GM19328 (cell line): ENCODE measurements at regions not wholly inside any gene's neighbourhood (a gene's known extent, or its start where the extent isn't known, plus 50 kb on each side); places are given as distances from the start of the nearest gene placed in this dataset.
A peak's percentile ranks its signal among the peaks of the same experiment; 100 is the strongest.
"Not testable (repeated sequence)": the region's sequence is repeated elsewhere in the genome, so short reads cannot be mapped to it uniquely, and the experiment has no call there.

Experiments
- ATAC-seq: cut with Tn5 transposase; IDR thresholded peaks from one replicate; pipeline ENCODE4 v1.9.1; 2021; ENCODE audit warnings: mild to moderate bottlenecking, moderate library complexity; ENCODE audit not compliant: unreplicated experiment

DNA sequence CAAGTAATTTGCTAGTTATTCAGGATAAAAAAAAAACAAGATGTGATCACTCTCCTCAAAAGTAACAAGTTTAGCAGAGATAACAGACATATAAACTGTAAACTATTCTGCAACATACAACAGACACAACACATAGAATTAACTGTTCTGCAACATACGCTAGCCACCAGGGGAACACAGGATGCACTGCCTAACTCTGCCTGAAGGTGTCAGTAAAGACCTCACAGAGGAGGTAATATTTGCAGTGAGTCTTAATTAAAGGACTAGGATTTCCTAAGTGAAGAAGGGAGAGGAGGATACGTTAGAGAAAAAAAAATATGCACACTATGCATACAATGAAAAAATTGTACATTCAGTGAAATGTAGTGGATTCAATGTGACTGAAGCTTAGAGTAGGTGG is 129.6 kb downstream of the NBPF8 start:
- ATAC-seq = peak; percentile 82

DNA sequence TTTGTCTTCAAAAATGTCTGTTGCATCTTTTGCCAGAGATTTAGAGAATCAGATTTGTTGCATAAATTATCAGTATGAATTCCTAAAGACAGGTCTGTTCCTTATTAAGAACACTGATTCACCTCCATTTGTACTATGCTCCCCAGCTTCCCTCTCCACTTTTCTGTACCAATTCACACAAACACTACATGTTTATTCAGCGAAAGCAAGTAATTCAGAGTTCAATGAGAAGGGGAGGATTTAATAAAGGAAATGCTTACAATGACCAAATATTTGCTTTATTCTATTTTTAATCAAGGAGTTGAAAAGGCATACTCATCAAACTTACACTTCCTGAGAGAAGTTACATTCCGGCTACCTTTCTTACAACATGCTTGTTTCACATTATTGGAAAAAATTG is 135.5 kb downstream of the NBPF8 start:
- ATAC-seq = not testable (repeated sequence)

- ATAC-seq = not testable (repeated sequence)
Observed at GRCh38 chr1:120552190-120552589, 137.4 kb downstream of the NBPF8 start.

DNA sequence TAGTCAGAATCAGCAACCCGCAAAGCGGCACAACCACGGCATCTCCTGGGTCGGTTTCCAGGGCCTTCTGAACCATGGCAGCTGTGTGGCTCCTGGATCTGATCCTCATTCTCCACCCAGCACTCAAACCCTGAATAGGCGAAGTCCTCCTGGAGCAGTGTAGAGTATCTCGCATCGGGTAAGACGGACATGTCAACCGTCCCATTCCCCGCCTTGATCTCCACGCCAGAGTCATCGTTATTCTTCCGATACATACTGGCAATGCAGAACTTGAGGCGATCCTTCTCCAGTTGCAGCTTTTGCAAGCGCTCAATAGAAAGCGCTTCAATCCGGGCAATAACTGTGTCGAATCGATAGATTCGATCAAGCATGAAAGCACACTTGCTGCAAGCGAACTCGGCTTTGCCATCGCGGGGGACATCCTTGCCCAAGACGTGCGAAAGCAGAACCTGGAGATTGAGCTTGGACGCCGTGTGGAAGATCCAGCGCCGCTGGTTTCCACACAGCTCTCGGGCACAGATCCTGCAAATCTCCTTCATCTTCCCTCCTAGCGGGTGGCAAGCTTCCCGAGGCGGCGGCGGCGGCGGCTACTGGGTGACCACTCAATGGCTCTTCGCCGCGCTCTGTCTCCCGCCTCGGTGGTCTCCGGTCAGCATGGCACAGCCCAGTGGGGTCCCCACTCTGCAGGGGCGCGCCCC is 142.9 kb downstream of the NBPF8 start:
- not testable (repeated sequence) for ATAC-seq

- ATAC-seq = peak; percentile 84
Observed at GRCh38 chr1:120558303-120559060, 143.6 kb downstream of the NBPF8 start.

DNA sequence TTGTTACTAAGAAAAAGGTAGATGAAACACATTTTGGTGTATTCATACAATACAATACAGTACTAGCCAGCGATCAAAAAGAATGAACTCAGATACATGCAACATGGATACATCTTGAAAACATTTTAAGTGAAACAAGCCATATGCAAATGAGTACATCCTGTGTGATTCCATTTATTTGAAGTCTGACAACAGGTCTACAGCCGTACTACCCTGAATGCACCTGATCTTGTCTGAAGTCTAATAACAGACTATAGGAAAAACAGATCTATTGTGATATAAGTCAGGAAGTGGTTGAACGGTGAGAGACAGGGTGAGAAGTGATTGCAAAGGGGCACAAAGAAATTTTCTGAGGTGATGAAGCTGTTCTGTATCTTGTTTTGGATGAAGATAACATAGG is 146.9 kb downstream of the NBPF8 start:
- not testable (repeated sequence) for ATAC-seq

GRCh38 chr1:120565396-120565795 is 150.6 kb downstream of the NBPF8 start:
- ATAC-seq = not testable (repeated sequence)

GRCh38 chr1:120567620-120568019 is 152.8 kb downstream of the NBPF8 start:
- ATAC-seq = not testable (repeated sequence)

DNA sequence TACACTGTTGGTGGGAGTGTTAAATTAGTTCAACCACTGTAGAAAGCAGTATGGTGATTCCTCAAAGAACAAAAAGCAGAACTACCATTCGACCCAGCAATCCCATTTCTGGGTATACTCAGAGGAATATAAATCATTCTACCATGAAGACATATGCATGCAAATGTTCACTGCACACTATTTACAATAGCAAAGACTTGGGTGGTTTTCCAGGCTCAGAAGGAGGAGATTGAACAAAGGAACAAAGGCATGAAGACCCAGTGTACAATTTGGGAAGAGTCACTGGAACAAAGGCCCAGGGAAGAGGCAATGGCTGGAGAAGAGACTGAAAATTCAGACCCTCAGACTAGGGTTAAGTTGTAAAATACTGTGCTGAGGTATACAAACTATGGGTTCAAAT is 148.5 kb upstream of the NBPF26 start:
- ATAC-seq = not testable (repeated sequence)

DNA sequence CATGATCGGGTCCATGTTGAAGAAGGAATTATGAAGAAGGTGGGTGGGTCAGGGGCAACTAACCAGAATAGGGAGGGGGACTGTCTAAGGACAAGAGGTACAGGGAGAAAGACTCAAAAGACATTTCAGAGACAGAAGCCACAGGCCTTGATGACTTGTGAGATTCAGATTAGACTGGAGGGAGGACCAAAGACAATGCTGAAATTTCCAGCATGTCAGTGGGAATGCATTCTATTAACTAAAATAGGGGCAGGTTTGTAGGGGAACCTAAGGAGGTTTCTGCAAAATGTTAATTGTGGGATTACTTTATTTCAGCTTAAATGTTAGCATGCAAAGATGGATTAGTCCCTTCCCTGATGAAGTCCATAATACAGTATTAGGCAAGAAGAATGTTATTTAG is 141.6 kb upstream of the NBPF26 start:
- not testable (repeated sequence) for ATAC-seq

DNA sequence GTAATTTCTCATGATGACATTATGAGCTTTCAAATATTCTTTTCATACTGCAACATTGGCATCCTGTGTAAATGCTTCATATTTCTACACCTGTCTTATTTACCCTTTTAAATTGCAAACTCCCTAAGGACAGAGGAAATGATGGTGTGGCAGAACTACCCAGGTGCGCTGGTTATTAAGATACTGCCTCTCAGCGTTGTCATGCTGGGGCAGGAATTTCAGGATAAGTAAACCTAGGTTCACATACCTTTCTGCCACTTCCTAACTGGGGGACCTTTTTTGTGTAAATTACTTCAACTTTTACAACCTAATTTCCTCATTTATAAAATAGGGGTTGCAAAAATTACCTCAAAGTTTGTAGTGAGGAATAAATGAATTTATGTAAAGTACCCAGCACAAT is 137.7 kb upstream of the NBPF26 start:
- ATAC-seq = not testable (repeated sequence)

- ATAC-seq = not testable (repeated sequence)
Observed at GRCh38 chr1:120588811-120589210, 134.9 kb upstream of the NBPF26 start.

- ATAC-seq = not testable (repeated sequence)
Observed at GRCh38 chr1:120591774-120592173, 132.0 kb upstream of the NBPF26 start.

DNA sequence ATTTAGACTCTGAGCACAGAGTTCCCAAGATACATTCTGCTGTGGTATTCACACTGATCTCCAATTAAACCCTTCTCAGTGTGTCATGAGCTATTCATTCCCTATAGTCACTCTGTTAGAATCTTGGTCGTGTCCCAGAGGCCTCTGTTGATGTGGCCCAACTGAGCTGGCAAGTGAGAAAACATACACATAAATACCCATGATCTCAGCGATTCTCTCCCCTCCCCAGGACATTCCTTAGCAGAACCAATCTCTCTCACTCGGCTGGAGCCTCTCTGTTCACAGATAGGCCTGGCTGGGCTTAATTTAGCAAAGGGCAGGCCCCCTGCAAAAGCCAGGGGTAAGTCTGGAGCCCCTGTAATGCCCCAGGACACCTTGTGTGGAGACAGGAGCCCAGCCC is 130.8 kb upstream of the NBPF26 start:
- not testable (repeated sequence) for ATAC-seq

DNA sequence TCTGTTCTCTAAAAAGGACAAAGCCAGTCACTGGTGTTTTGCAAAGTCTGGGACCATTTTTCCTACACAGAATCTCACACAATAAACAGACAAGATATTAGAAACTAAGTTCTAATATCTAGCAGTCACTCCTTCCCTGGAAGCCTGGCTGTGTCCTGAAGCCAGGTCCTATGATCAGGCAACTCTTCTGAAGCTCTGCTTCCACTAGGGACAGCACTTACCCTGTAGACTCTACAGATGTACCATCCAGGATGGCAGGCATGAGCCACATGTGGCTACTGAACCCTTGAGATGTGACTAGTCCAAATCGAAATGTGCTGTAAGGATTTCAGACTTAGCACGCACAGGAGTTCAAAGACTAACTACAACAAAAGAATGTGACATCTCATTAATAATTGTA is 130.1 kb upstream of the NBPF26 start:
- not testable (repeated sequence) for ATAC-seq

- not testable (repeated sequence) for ATAC-seq
Observed at GRCh38 chr1:120598331-120598951, 125.3 kb upstream of the NBPF26 start.

- not testable (repeated sequence) for ATAC-seq
Observed at GRCh38 chr1:120599511-120599910, 124.2 kb upstream of the NBPF26 start.

- not testable (repeated sequence) for ATAC-seq
Observed at GRCh38 chr1:120600442-120601041, 123.2 kb upstream of the NBPF26 start.

DNA sequence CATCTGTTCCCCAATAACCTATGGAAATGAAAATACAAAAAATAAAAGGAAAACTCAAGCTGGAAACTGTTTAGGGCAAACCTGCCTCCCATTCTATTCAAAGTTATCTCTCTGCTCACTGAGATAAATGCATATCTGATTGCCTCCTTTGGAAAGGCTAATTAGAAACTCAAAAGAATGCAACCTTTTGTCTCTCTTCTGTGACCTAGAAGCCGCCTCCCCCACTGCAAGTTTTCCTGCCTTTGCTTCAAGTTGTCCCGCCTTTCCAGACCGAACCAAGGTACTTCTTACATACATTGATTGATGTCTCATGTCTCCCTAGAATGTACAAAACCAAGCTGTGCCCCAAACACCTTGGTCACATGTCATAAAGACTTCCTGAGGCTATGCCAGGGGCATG is 115.9 kb upstream of the NBPF26 start:
- ATAC-seq = not testable (repeated sequence)

DNA sequence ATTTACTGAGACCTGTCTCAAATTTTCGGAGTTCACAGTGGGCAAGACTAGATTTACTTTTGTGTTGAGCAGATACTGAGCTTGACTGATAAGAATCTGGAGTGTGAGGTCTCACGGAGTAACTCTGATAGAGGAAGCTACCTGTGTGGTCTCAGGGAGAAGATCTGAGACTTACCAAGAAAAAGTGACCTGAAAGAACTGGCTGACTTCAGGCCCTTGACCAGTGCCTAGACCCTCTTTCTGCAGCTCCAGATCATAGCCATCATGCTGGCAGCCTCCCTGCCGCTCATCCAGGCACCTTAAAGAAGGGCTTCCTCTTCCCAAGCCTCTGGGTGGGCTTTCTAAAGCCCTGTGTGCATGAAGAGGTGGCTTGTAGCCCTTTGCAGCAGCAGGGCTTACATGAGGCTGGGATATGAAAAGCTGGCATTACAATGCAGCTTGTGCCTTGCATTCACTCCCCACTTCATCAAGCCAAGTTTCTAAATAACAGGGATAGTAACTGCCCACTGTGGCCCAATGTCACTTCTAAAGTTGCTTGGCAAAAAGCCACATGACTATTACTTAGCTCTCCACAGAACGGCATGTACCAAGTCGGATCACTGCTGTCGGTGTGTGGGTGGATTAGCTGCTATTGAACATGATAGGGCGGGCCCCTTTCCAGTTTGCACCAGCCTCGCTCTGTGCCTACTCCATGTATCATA is 115.3 kb upstream of the NBPF26 start:
- not testable (repeated sequence) for ATAC-seq
